GM21723 (cell line): ENCODE measurements at regions not wholly inside any gene's neighbourhood (a gene's known extent, or its start where the extent isn't known, plus 50 kb on each side); places are given as distances from the start of the nearest gene placed in this dataset.

Experiments
- ATAC-seq: cut with Tn5 transposase; IDR thresholded peaks from one replicate; pipeline ENCODE4 v1.9.1; 2021; ENCODE audit warnings: mild to moderate bottlenecking, moderate library complexity; ENCODE audit not compliant: unreplicated experiment

- ATAC-seq, result no peak
Measured at GRCh38 chrX:88397551-88397950, 349.5 kb upstream of the CPXCR1 start.

GRCh38 chrX:88416002-88416401 is 331.0 kb upstream of the CPXCR1 start:
- no peak for ATAC-seq

- no peak for ATAC-seq
Measured at GRCh38 chrX:88416965-88417364, 330.1 kb upstream of the CPXCR1 start.

GRCh38 chrX:88424071-88424470 is 323.0 kb upstream of the CPXCR1 start:
- no peak for ATAC-seq

GRCh38 chrX:88424541-88424940 is 322.5 kb upstream of the CPXCR1 start:
- no peak for ATAC-seq

GRCh38 chrX:88425739-88426138 is 321.3 kb upstream of the CPXCR1 start:
- ATAC-seq, result no peak

GRCh38 chrX:88437563-88437962 is 309.5 kb upstream of the CPXCR1 start:
- ATAC-seq, result no peak

- no peak for ATAC-seq
Measured at GRCh38 chrX:88438209-88438608, 308.8 kb upstream of the CPXCR1 start.

- no peak for ATAC-seq
Measured at GRCh38 chrX:88439935-88440334, 307.1 kb upstream of the CPXCR1 start.
